Activated T-cell treated with anti-CD3 and anti-CD28 coated beads, Interleukin-2, amount 50 U/mL, for 24 hours (primary cell): ENCODE measurements at regions not wholly inside any gene's neighbourhood (a gene's known extent, or its start where the extent isn't known, plus 50 kb on each side); places are given as distances from the start of the nearest gene placed in this dataset.

Experiments
- DNase-seq: peaks from one replicate; pipeline ENCODE4 v3.0.0-alpha.2; 2020
- H3K27ac Mint-ChIP-seq: 2 replicates; pipeline ENCODE4 v1.8.0; 2020; ENCODE audit warnings: mild to moderate bottlenecking, mixed read lengths
- H3K27me3 Mint-ChIP-seq: 2 replicates; pipeline ENCODE4 v1.8.0; 2020; ENCODE audit warnings: mixed read lengths
- H3K36me3 Mint-ChIP-seq: 2 replicates; pipeline ENCODE4 v1.8.0; 2020; ENCODE audit warnings: low read depth, mixed read lengths
- H3K4me1 Mint-ChIP-seq: 2 replicates; pipeline ENCODE4 v1.8.0; 2020; ENCODE audit warnings: low read depth, mixed read lengths
- H3K4me3 Mint-ChIP-seq: 2 replicates; pipeline ENCODE4 v1.8.0; 2020; ENCODE audit warnings: mild to moderate bottlenecking, moderate library complexity, mixed read lengths
- H3K9me3 Mint-ChIP-seq: 2 replicates; pipeline ENCODE4 v1.8.0; 2020; ENCODE audit warnings: mixed read lengths

- Mint-ChIP-seq H3K4me1 (no peaks in the 10 kb centered on the region), H3K36me3 (no peaks in the 10 kb centered on the region), H3K4me3 (no peak overlapping the region), H3K27me3 (peaks cover 18% of the 10 kb centered on the region), H3K9me3 (no peaks in the 10 kb centered on the region), H3K27ac (no peak overlapping the region)
- no peak for DNase-seq
Observed at GRCh38 chrX:107542500-107542899, 85.8 kb upstream of the PRPS1 start.

GRCh38 chrX:107547621-107548020, 80.7 kb upstream of the PRPS1 start:
- peaks cover 11% of the 10 kb centered on the region for H3K4me1 Mint-ChIP-seq
- DNase-seq: no peak
- H3K4me3 Mint-ChIP-seq: no peak overlapping the region
- H3K27ac Mint-ChIP-seq: no peak overlapping the region
- H3K27me3 Mint-ChIP-seq: peaks cover 16% of the 10 kb centered on the region
- no peaks in the 10 kb centered on the region for H3K36me3 Mint-ChIP-seq
- no peaks in the 10 kb centered on the region for H3K9me3 Mint-ChIP-seq

- no peak overlapping the region for H3K4me3 Mint-ChIP-seq
Observed at GRCh38 chrX:107548775-107549174, 79.5 kb upstream of the PRPS1 start.

GRCh38 chrX:107549504-107549903, 78.8 kb upstream of the PRPS1 start:
- peaks cover 11% of the 10 kb centered on the region for H3K4me1 Mint-ChIP-seq

More at GRCh38 chrX:107548775-107549174, 79.5 kb upstream of the PRPS1 start:
- DNase-seq: no peak
- Mint-ChIP-seq H3K4me1 (peaks cover 11% of the 10 kb centered on the region), H3K36me3 (no peaks in the 10 kb centered on the region), H3K9me3 (no peaks in the 10 kb centered on the region), H3K27ac (no peak overlapping the region), H3K27me3 (peaks cover 13% of the 10 kb centered on the region)

GRCh38 chrX:107551546-107551945, 76.8 kb upstream of the PRPS1 start:
- no peaks in the 10 kb centered on the region for H3K9me3 Mint-ChIP-seq
- H3K4me1 Mint-ChIP-seq: peaks cover 11% of the 10 kb centered on the region
- DNase-seq: no peak
- H3K36me3 Mint-ChIP-seq: no peaks in the 10 kb centered on the region
- H3K4me3 Mint-ChIP-seq: no peak overlapping the region
- H3K27me3 Mint-ChIP-seq: peaks cover 15% of the 10 kb centered on the region
- no peak overlapping the region for H3K27ac Mint-ChIP-seq

More at GRCh38 chrX:107549504-107549903, 78.8 kb upstream of the PRPS1 start:
- H3K36me3 Mint-ChIP-seq: no peaks in the 10 kb centered on the region
- no peak overlapping the region for H3K4me3 Mint-ChIP-seq
- no peak overlapping the region for H3K27ac Mint-ChIP-seq
- no peaks in the 10 kb centered on the region for H3K9me3 Mint-ChIP-seq
- peaks cover 13% of the 10 kb centered on the region for H3K27me3 Mint-ChIP-seq
- DNase-seq: no peak

GRCh38 chrX:107552930-107553329, 75.4 kb upstream of the PRPS1 start:
- DNase-seq: no peak
- Mint-ChIP-seq H3K27me3 (peaks cover 10% of the 10 kb centered on the region), H3K27ac (no peak overlapping the region), H3K36me3 (no peaks in the 10 kb centered on the region), H3K9me3 (no peaks in the 10 kb centered on the region), H3K4me1 (peaks cover 15% of the 10 kb centered on the region), H3K4me3 (no peak overlapping the region)

- H3K27me3 Mint-ChIP-seq: peaks cover 28% of the 10 kb centered on the region
- H3K4me3 Mint-ChIP-seq: no peak overlapping the region
- H3K9me3 Mint-ChIP-seq: no peaks in the 10 kb centered on the region
- no peak for DNase-seq
- no peak overlapping the region for H3K27ac Mint-ChIP-seq
- peaks cover 4% of the 10 kb centered on the region for H3K4me1 Mint-ChIP-seq
- H3K36me3 Mint-ChIP-seq: no peaks in the 10 kb centered on the region
Observed at GRCh38 chrX:107556967-107557366, 71.3 kb upstream of the PRPS1 start.

- peaks cover 4% of the 10 kb centered on the region for H3K4me1 Mint-ChIP-seq
- no peak overlapping the region for H3K4me3 Mint-ChIP-seq
- no peaks in the 10 kb centered on the region for H3K9me3 Mint-ChIP-seq
- H3K27me3 Mint-ChIP-seq: peaks cover 45% of the 10 kb centered on the region
- no peaks in the 10 kb centered on the region for H3K36me3 Mint-ChIP-seq
- DNase-seq: no peak
- no peak overlapping the region for H3K27ac Mint-ChIP-seq
Observed at GRCh38 chrX:107559506-107559905, 68.8 kb upstream of the PRPS1 start.

GRCh38 chrX:107560041-107560440, 68.3 kb upstream of the PRPS1 start:
- H3K9me3 Mint-ChIP-seq: no peaks in the 10 kb centered on the region
- DNase-seq: no peak
- H3K36me3 Mint-ChIP-seq: no peaks in the 10 kb centered on the region
- peaks cover 50% of the 10 kb centered on the region for H3K27me3 Mint-ChIP-seq
- H3K27ac Mint-ChIP-seq: no peak overlapping the region
- peaks cover 4% of the 10 kb centered on the region for H3K4me1 Mint-ChIP-seq
- no peak overlapping the region for H3K4me3 Mint-ChIP-seq

GRCh38 chrX:107560980-107561379, 67.3 kb upstream of the PRPS1 start:
- DNase-seq: no peak
- no peak overlapping the region for H3K27ac Mint-ChIP-seq
- H3K9me3 Mint-ChIP-seq: no peaks in the 10 kb centered on the region
- H3K27me3 Mint-ChIP-seq: peaks cover 55% of the 10 kb centered on the region
- no peak overlapping the region for H3K4me3 Mint-ChIP-seq
- peaks cover 4% of the 10 kb centered on the region for H3K4me1 Mint-ChIP-seq
- H3K36me3 Mint-ChIP-seq: no peaks in the 10 kb centered on the region

GRCh38 chrX:107561468-107562215, 66.7 kb upstream of the PRPS1 start:
- no peak overlapping the region for H3K4me3 Mint-ChIP-seq
- H3K27me3 Mint-ChIP-seq: peaks cover 58% of the 10 kb centered on the region
- DNase-seq: no peak
- no peaks in the 10 kb centered on the region for H3K9me3 Mint-ChIP-seq
- H3K36me3 Mint-ChIP-seq: no peaks in the 10 kb centered on the region
- H3K27ac Mint-ChIP-seq: no peak overlapping the region
- peaks cover 4% of the 10 kb centered on the region for H3K4me1 Mint-ChIP-seq

GRCh38 chrX:107562482-107562881, 65.8 kb upstream of the PRPS1 start:
- no peak overlapping the region for H3K4me3 Mint-ChIP-seq
- H3K36me3 Mint-ChIP-seq: no peaks in the 10 kb centered on the region
- H3K27ac Mint-ChIP-seq: no peak overlapping the region
- DNase-seq: no peak
- H3K4me1 Mint-ChIP-seq: no peaks in the 10 kb centered on the region
- peaks cover 62% of the 10 kb centered on the region for H3K27me3 Mint-ChIP-seq
- no peaks in the 10 kb centered on the region for H3K9me3 Mint-ChIP-seq

- no peak for DNase-seq
- no peak overlapping the region for H3K27ac Mint-ChIP-seq
- H3K27me3 Mint-ChIP-seq: peaks cover 67% of the 10 kb centered on the region
- no peaks in the 10 kb centered on the region for H3K36me3 Mint-ChIP-seq
- no peaks in the 10 kb centered on the region for H3K9me3 Mint-ChIP-seq
- no peak overlapping the region for H3K4me3 Mint-ChIP-seq
- no peaks in the 10 kb centered on the region for H3K4me1 Mint-ChIP-seq
Observed at GRCh38 chrX:107563824-107564223, 64.5 kb upstream of the PRPS1 start.

- H3K4me1 Mint-ChIP-seq: no peaks in the 10 kb centered on the region
- H3K27me3 Mint-ChIP-seq: peaks cover 71% of the 10 kb centered on the region
- no peak overlapping the region for H3K4me3 Mint-ChIP-seq
- no peak for DNase-seq
- H3K9me3 Mint-ChIP-seq: no peaks in the 10 kb centered on the region
- H3K27ac Mint-ChIP-seq: no peak overlapping the region
- no peaks in the 10 kb centered on the region for H3K36me3 Mint-ChIP-seq
Observed at GRCh38 chrX:107565015-107565414, 63.3 kb upstream of the PRPS1 start.

- no peaks in the 10 kb centered on the region for H3K36me3 Mint-ChIP-seq
- H3K4me3 Mint-ChIP-seq: no peak overlapping the region
- no peak for DNase-seq
- no peaks in the 10 kb centered on the region for H3K4me1 Mint-ChIP-seq
- no peak overlapping the region for H3K27ac Mint-ChIP-seq
- no peaks in the 10 kb centered on the region for H3K9me3 Mint-ChIP-seq
- peaks cover 66% of the 10 kb centered on the region for H3K27me3 Mint-ChIP-seq
Observed at GRCh38 chrX:107565931-107566603, 62.2 kb upstream of the PRPS1 start.
